Liver (tissue), 8 donors: ENCODE measurements at regions not wholly inside any gene's neighbourhood (a gene's known extent, or its start where the extent isn't known, plus 50 kb on each side); places are given as distances from the start of the nearest gene placed in this dataset.

ENCODE experiments used
- DNase-seq: peaks from one replicate; pipeline ENCODE4 v3.0.0-alpha.2; 2017; ENCODE audit warnings: low spot score
- H3K27ac ChIP-seq, 2 donors: one replicate each; pipeline ENCODE4 v1.7.0; 2013; ENCODE audit warnings: inconsistent platforms in 2 of 2, low read length in 2 of 2, control low read depth in 1 of 2, low read depth in 1 of 2, mild to moderate bottlenecking in 1 of 2
- H3K27me3 ChIP-seq, 4 donors: one replicate each; pipeline versions ENCODE4 v1.6.1 to v1.7.0; 2013; ENCODE audit warnings: low read length in 3 of 4, inconsistent platforms in 1 of 4, mild to moderate bottlenecking in 1 of 4, moderate library complexity in 1 of 4; ENCODE audit not compliant: control insufficient read depth in 4 of 4, insufficient read depth in 4 of 4
- H3K36me3 ChIP-seq, 4 donors: one replicate each; pipeline versions ENCODE4 v1.6.1 to v1.7.0; 2013; ENCODE audit warnings: low read length in 3 of 4, mild to moderate bottlenecking in 3 of 4, low read depth in 1 of 4, moderate library complexity in 1 of 4; ENCODE audit not compliant: control insufficient read depth in 4 of 4, insufficient read depth in 3 of 4
- H3K4me1 ChIP-seq, 4 donors: one replicate each; pipeline versions ENCODE4 v1.6.1 to v1.7.0; 2013; ENCODE audit warnings: low read length in 3 of 4, mild to moderate bottlenecking in 3 of 4, moderate library complexity in 1 of 4; ENCODE audit not compliant: control insufficient read depth in 4 of 4, insufficient read depth in 4 of 4
- H3K4me3 ChIP-seq, 3 donors: one replicate each; pipeline versions ENCODE4 v1.6.1 to v1.7.0; 2013; ENCODE audit warnings: low read length in 3 of 3, control low read depth in 1 of 3, low read depth in 1 of 3, mild to moderate bottlenecking in 1 of 3
- H3K9ac ChIP-seq, 2 donors: one replicate each; pipeline ENCODE4 v1.7.0; 2013; ENCODE audit warnings: low read length in 2 of 2, mild to moderate bottlenecking in 2 of 2, moderate library complexity in 2 of 2, control low read depth in 1 of 2, low read depth in 1 of 2
- H3K9me3 ChIP-seq, 4 donors: one replicate each; pipeline versions ENCODE4 v1.6.1 to v1.7.0; 2013; ENCODE audit warnings: low read length in 3 of 4; ENCODE audit not compliant: control insufficient read depth in 4 of 4
- EGR1 ChIP-seq, 2 donors: IDR thresholded peaks; 2 replicates each; pipeline ENCODE4 v1.6.1; 2016 to 2018; ENCODE audit warnings: antibody characterized with exemption in 2 of 2, low read depth in 2 of 2
- FOXA1 ChIP-seq: IDR thresholded peaks from 2 replicates; pipeline ENCODE4 v1.6.1; 2016; ENCODE audit warnings: antibody characterized with exemption
- FOXA2 ChIP-seq: IDR thresholded peaks from 2 replicates; pipeline ENCODE4 v1.6.1; 2016; ENCODE audit warnings: antibody characterized with exemption
- GABPA ChIP-seq, 2 donors: IDR thresholded peaks in 1 of 2; conservative IDR thresholded peaks in 1 of 2; 2 replicates each; pipeline ENCODE4 v1.6.1; 2016; ENCODE audit warnings: antibody characterized with exemption in 2 of 2, mild to moderate bottlenecking in 1 of 2, moderate library complexity in 1 of 2
- HNF4A ChIP-seq, 2 donors: conservative IDR thresholded peaks; 2 replicates each; pipeline ENCODE4 v1.6.1; 2016; ENCODE audit warnings: antibody characterized with exemption in 2 of 2, mild to moderate bottlenecking in 2 of 2
- HNF4G ChIP-seq: IDR thresholded peaks from 2 replicates; pipeline ENCODE4 v1.6.1; 2016; ENCODE audit warnings: antibody characterized with exemption
- JUND ChIP-seq, 2 donors: IDR thresholded peaks; 2 replicates each; pipeline ENCODE4 v1.6.1; 2016; ENCODE audit warnings: antibody characterized with exemption in 2 of 2
- NR2F2 ChIP-seq: IDR thresholded peaks from 2 replicates; pipeline ENCODE4 v1.6.1; 2016; ENCODE audit warnings: antibody characterized with exemption
- RAD21 ChIP-seq, 2 donors: IDR thresholded peaks; 2 replicates each; pipeline ENCODE4 v1.6.1; 2016; ENCODE audit warnings: antibody characterized with exemption in 2 of 2, mild to moderate bottlenecking in 2 of 2
- RXRA ChIP-seq, 2 donors: IDR thresholded peaks; 2 replicates each; pipeline ENCODE4 v1.6.1; 2017 to 2018; ENCODE audit warnings: antibody characterized with exemption in 2 of 2, mild to moderate bottlenecking in 1 of 2
- SP1 ChIP-seq: IDR thresholded peaks from 2 replicates; pipeline ENCODE4 v1.6.1; 2018; ENCODE audit warnings: antibody characterized with exemption, mild to moderate bottlenecking
- TAF1 ChIP-seq: conservative IDR thresholded peaks from 2 replicates; pipeline ENCODE4 v1.6.1; 2016; ENCODE audit warnings: antibody characterized with exemption, mild to moderate bottlenecking
- YY1 ChIP-seq: IDR thresholded peaks from 2 replicates; pipeline ENCODE4 v1.6.1; 2016; ENCODE audit warnings: antibody characterized with exemption, mild to moderate bottlenecking
- WGBS: extraction: QIAGEN DNeasy Blood & Tissue Kit; methylation state at CpG from one replicate; pipeline ENCODE4 v1.1.7; 2013; 5-methylcytosine and 5-hydroxymethylcytosine counted together
- TF ChIP-seq, protein P1 (sequence below): IDR thresholded peaks from 2 replicates; pipeline ENCODE4 v1.6.1; 2016; ENCODE audit warnings: antibody characterized with exemption, mild to moderate bottlenecking
- TF ChIP-seq, protein P2 (sequence below): fragments of 150-350 bp; IDR thresholded peaks from 2 replicates; pipeline ENCODE4 v1.5.1; 2017; ENCODE audit warnings: improper control_type of control experiment, low read depth, low read length; ENCODE audit not compliant: missing input control
- TF ChIP-seq, protein P3 (sequence below): IDR thresholded peaks from 2 replicates; pipeline ENCODE4 v1.6.1; 2016; ENCODE audit warnings: antibody characterized with exemption
- TF ChIP-seq, protein P4 (sequence below): IDR thresholded peaks from 2 replicates; pipeline ENCODE4 v1.6.1; 2016; ENCODE audit warnings: antibody characterized with exemption
- TF ChIP-seq, protein P5 (sequence below): IDR thresholded peaks from 2 replicates; pipeline ENCODE4 v1.6.1; 2016; ENCODE audit warnings: antibody characterized with exemption
- donor health status: healthy.
- donor health status: healthy.
- donor health status: healthy.
- donor health status: healthy.
- donor health status: healthy.

DNA sequence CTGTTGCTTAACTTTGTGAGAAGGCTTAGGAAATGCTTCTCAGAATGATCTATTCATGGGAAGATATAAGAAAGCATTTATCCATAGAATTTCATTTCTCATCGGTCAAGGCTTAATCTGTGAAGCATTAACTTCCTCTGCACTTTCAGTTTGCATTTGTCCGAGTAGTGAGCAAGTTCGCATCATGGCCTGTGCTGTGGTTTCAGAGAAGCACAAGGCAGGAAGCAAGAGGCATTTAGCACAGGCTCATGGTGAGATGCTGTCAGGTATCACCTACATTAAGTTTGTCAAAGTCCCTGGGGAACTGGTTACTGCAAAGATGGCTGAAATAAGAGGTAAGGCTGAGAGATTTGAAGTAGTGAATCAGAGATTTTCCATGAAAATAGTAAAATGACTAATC is 244.9 kb downstream of the NAP1L3 start:
- WGBS, result 79% methylated on average over 3 of the region's 3 CpGs
- no peak for DNase-seq
- Histone ChIP-seq H3K27me3 (no peaks in the 10 kb centered on the region), H3K4me1 (no peaks in the 10 kb centered on the region), H3K36me3 (no peaks in the 10 kb centered on the region), H3K9ac (no peak overlapping the region), H3K9me3 (no peaks in the 10 kb centered on the region), H3K4me3 (no peak overlapping the region), H3K27ac (no peak overlapping the region)
- TF ChIP-seq TAF1, result no peak
- TF ChIP-seq YY1, result no peak
- TF ChIP-seq, protein P1, sequence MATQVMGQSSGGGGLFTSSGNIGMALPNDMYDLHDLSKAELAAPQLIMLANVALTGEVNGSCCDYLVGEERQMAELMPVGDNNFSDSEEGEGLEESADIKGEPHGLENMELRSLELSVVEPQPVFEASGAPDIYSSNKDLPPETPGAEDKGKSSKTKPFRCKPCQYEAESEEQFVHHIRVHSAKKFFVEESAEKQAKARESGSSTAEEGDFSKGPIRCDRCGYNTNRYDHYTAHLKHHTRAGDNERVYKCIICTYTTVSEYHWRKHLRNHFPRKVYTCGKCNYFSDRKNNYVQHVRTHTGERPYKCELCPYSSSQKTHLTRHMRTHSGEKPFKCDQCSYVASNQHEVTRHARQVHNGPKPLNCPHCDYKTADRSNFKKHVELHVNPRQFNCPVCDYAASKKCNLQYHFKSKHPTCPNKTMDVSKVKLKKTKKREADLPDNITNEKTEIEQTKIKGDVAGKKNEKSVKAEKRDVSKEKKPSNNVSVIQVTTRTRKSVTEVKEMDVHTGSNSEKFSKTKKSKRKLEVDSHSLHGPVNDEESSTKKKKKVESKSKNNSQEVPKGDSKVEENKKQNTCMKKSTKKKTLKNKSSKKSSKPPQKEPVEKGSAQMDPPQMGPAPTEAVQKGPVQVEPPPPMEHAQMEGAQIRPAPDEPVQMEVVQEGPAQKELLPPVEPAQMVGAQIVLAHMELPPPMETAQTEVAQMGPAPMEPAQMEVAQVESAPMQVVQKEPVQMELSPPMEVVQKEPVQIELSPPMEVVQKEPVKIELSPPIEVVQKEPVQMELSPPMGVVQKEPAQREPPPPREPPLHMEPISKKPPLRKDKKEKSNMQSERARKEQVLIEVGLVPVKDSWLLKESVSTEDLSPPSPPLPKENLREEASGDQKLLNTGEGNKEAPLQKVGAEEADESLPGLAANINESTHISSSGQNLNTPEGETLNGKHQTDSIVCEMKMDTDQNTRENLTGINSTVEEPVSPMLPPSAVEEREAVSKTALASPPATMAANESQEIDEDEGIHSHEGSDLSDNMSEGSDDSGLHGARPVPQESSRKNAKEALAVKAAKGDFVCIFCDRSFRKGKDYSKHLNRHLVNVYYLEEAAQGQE, result no peak
- no peak for TF ChIP-seq SP1
- no peak for TF ChIP-seq FOXA2
- no peak for TF ChIP-seq HNF4G
- TF ChIP-seq EGR1 (IDR thresholded peaks at IDR 0.05; ENCODE audit: low read depth in 2 of 2), result no peak
- TF ChIP-seq GABPA (IDR thresholded peaks at IDR 0.05 in 1 of 2, conservative IDR thresholded peaks at IDR 0.05 in 1 of 2), result no peak
- TF ChIP-seq RXRA (IDR thresholded peaks at IDR 0.05), result no peak
- TF ChIP-seq, protein P2, sequence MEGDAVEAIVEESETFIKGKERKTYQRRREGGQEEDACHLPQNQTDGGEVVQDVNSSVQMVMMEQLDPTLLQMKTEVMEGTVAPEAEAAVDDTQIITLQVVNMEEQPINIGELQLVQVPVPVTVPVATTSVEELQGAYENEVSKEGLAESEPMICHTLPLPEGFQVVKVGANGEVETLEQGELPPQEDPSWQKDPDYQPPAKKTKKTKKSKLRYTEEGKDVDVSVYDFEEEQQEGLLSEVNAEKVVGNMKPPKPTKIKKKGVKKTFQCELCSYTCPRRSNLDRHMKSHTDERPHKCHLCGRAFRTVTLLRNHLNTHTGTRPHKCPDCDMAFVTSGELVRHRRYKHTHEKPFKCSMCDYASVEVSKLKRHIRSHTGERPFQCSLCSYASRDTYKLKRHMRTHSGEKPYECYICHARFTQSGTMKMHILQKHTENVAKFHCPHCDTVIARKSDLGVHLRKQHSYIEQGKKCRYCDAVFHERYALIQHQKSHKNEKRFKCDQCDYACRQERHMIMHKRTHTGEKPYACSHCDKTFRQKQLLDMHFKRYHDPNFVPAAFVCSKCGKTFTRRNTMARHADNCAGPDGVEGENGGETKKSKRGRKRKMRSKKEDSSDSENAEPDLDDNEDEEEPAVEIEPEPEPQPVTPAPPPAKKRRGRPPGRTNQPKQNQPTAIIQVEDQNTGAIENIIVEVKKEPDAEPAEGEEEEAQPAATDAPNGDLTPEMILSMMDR, result no peak
- TF ChIP-seq, protein P3, sequence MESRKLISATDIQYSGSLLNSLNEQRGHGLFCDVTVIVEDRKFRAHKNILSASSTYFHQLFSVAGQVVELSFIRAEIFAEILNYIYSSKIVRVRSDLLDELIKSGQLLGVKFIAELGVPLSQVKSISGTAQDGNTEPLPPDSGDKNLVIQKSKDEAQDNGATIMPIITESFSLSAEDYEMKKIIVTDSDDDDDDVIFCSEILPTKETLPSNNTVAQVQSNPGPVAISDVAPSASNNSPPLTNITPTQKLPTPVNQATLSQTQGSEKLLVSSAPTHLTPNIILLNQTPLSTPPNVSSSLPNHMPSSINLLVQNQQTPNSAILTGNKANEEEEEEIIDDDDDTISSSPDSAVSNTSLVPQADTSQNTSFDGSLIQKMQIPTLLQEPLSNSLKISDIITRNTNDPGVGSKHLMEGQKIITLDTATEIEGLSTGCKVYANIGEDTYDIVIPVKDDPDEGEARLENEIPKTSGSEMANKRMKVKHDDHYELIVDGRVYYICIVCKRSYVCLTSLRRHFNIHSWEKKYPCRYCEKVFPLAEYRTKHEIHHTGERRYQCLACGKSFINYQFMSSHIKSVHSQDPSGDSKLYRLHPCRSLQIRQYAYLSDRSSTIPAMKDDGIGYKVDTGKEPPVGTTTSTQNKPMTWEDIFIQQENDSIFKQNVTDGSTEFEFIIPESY, result no peak
- TF ChIP-seq, protein P4, sequence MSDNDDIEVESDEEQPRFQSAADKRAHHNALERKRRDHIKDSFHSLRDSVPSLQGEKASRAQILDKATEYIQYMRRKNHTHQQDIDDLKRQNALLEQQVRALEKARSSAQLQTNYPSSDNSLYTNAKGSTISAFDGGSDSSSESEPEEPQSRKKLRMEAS, result no peak
- no peak for TF ChIP-seq JUND (IDR thresholded peaks at IDR 0.05)
- TF ChIP-seq HNF4A (conservative IDR thresholded peaks at IDR 0.05), result no peak
- TF ChIP-seq, protein P5, sequence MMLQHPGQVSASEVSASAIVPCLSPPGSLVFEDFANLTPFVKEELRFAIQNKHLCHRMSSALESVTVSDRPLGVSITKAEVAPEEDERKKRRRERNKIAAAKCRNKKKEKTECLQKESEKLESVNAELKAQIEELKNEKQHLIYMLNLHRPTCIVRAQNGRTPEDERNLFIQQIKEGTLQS, result no peak
- TF ChIP-seq NR2F2, result no peak
- TF ChIP-seq RAD21 (IDR thresholded peaks at IDR 0.05), result no peak
- TF ChIP-seq FOXA1, result no peak
